RWPE2 (cell line): ENCODE measurements at regions not wholly inside any gene's neighbourhood (a gene's known extent, or its start where the extent isn't known, plus 50 kb on each side); places are given as distances from the start of the nearest gene placed in this dataset.
A peak's percentile ranks its signal among the peaks of the same experiment; 100 is the strongest.
"Not testable (repeated sequence)": the region's sequence is repeated elsewhere in the genome, so short reads cannot be mapped to it uniquely, and the experiment has no call there.

Source experiments
- ATAC-seq: fragments of 200-7000 bp; cut with Tn5 transposase; 3 replicates; pipeline ENCODE4 v1.9.1; 2021; ENCODE audit warnings: low read depth
- DNase-seq: peaks from one replicate; pipeline ENCODE4 v3.0.0-alpha.2; 2020; ENCODE audit warnings: low spot score
- H3K27ac ChIP-seq: fragments of 450-650 bp; 2 replicates; pipeline ENCODE4 v1.5.1; 2017; ENCODE audit warnings: mild to moderate bottlenecking; ENCODE audit not compliant: poor library complexity, severe bottlenecking
- H3K27me3 ChIP-seq: fragments of 250-450 bp; sonication (Bioruptor Pico); 2 replicates; pipeline ENCODE4 v1.5.1; 2021; ENCODE audit warnings: mild to moderate bottlenecking, moderate library complexity; ENCODE audit not compliant: insufficient read depth, poor library complexity, severe bottlenecking
- H3K36me3 ChIP-seq: fragments of 250-450 bp; sonication (Bioruptor Pico); 2 replicates; pipeline ENCODE4 v1.5.1; 2020; ENCODE audit warnings: low read depth, mild to moderate bottlenecking, moderate library complexity
- H3K4me1 ChIP-seq: fragments of 250-450 bp; sonication (Bioruptor Pico); 2 replicates; pipeline ENCODE4 v1.5.1; 2021; ENCODE audit warnings: mild to moderate bottlenecking, moderate library complexity; ENCODE audit not compliant: insufficient read depth, poor library complexity, severe bottlenecking
- H3K4me3 ChIP-seq: fragments of 250-450 bp; sonication (Bioruptor Pico); 2 replicates; pipeline ENCODE4 v1.5.1; 2021; ENCODE audit warnings: mild to moderate bottlenecking, moderate library complexity; ENCODE audit not compliant: severe bottlenecking
- H3K9me3 ChIP-seq: fragments of 250-450 bp; sonication (Bioruptor Pico); 2 replicates; pipeline ENCODE4 v1.5.1; 2021; ENCODE audit warnings: mild to moderate bottlenecking, moderate library complexity; ENCODE audit not compliant: severe bottlenecking
- CTCF ChIP-seq: fragments of 450-650 bp; IDR thresholded peaks from one replicate; pipeline ENCODE4 v1.5.1; 2017; ENCODE audit warnings: mild to moderate bottlenecking, moderate library complexity; ENCODE audit not compliant: poor library complexity, severe bottlenecking

GRCh38 chr10:64762861-64763260 is 1241.7 kb downstream of the REEP3 start:
- Histone ChIP-seq H3K36me3 (no peaks in the 10 kb centered on the region), H3K4me3 (no peak overlapping the region), H3K9me3 (no peaks in the 10 kb centered on the region), H3K4me1 (no peaks in the 10 kb centered on the region), H3K27ac (no peak overlapping the region), H3K27me3 (no peaks in the 10 kb centered on the region)
- ATAC-seq (no peak), DNase-seq (no peak)
- TF ChIP-seq CTCF, result no peak

- Histone ChIP-seq H3K27me3 (no peaks in the 10 kb centered on the region), H3K9me3 (no peaks in the 10 kb centered on the region), H3K36me3 (no peaks in the 10 kb centered on the region), H3K4me3 (no peak overlapping the region), H3K4me1 (no peaks in the 10 kb centered on the region), H3K27ac (no peak overlapping the region)
- ATAC-seq (no peak), DNase-seq (no peak)
- TF ChIP-seq CTCF, result no peak
Observed at GRCh38 chr10:64765498-64765897, 1244.3 kb downstream of the REEP3 start.

GRCh38 chr10:64771253-64772050 is 1250.3 kb downstream of the REEP3 start:
- Histone ChIP-seq H3K9me3 (no peaks in the 10 kb centered on the region), H3K27ac (no peak overlapping the region), H3K36me3 (no peaks in the 10 kb centered on the region), H3K4me3 (no peak overlapping the region), H3K27me3 (no peaks in the 10 kb centered on the region), H3K4me1 (no peaks in the 10 kb centered on the region)
- no peak for ATAC-seq
- no peak for TF ChIP-seq CTCF
- no peak for DNase-seq

GRCh38 chr10:64773357-64773756 is 1252.2 kb downstream of the REEP3 start:
- DNase-seq, result no peak

GRCh38 chr10:64784451-64784850 is 1263.2 kb downstream of the REEP3 start:
- H3K9me3 ChIP-seq, H3K4me3 ChIP-seq, H3K27me3 ChIP-seq, H3K36me3 ChIP-seq, ATAC-seq, DNase-seq, H3K4me1 ChIP-seq, H3K27ac ChIP-seq: not testable (repeated sequence)

More at GRCh38 chr10:64773357-64773756, 1252.2 kb downstream of the REEP3 start:
- no peaks in the 10 kb centered on the region for H3K27me3 ChIP-seq
- no peaks in the 10 kb centered on the region for H3K4me1 ChIP-seq
- H3K36me3 ChIP-seq, result no peaks in the 10 kb centered on the region
- no peaks in the 10 kb centered on the region for H3K9me3 ChIP-seq
- no peak overlapping the region for H3K4me3 ChIP-seq
- H3K27ac ChIP-seq, result no peak overlapping the region
- ATAC-seq, result 0 out of 3 replicates have a peak, but pooled peaks have one; percentile 44
- no peak for TF ChIP-seq CTCF
